Stimulated activated CD8-positive, alpha-beta memory T cell treated with anti-CD3 and anti-CD28 coated beads, Interleukin-15, amount 100 ng/mL, for 4 hours (primary cell): ENCODE measurements at regions not wholly inside any gene's neighbourhood (a gene's known extent, or its start where the extent isn't known, plus 50 kb on each side); places are given as distances from the start of the nearest gene placed in this dataset.
"Not testable (repeated sequence)": the region's sequence is repeated elsewhere in the genome, so short reads cannot be mapped to it uniquely, and the experiment has no call there.

Experiments used
- DNase-seq, 2 donors: peaks; one replicate each; pipeline ENCODE4 v3.0.0-alpha.2; 2020; ENCODE audit warnings: low read depth in 2 of 2

- DNase-seq = no peak
Observed at GRCh38 chr2:238750212-238750904, 97.5 kb upstream of the TWIST2 start.

GRCh38 chr2:238754259-238754658 is 93.6 kb upstream of the TWIST2 start:
- no peak for DNase-seq

- no peak for DNase-seq
Observed at GRCh38 chr2:238761868-238762267, 86.0 kb upstream of the TWIST2 start.

- no peak for DNase-seq
Observed at GRCh38 chr2:238763471-238763995, 84.4 kb upstream of the TWIST2 start.

- no peak for DNase-seq
Observed at GRCh38 chr2:238765590-238765989, 82.3 kb upstream of the TWIST2 start.

GRCh38 chr2:238771218-238771617 is 76.7 kb upstream of the TWIST2 start:
- no peak for DNase-seq

- DNase-seq = no peak
Observed at GRCh38 chr2:238771639-238772038, 76.2 kb upstream of the TWIST2 start.

GRCh38 chr2:238772635-238773297 is 75.1 kb upstream of the TWIST2 start:
- no peak for DNase-seq

GRCh38 chr2:238773472-238773871 is 74.4 kb upstream of the TWIST2 start:
- DNase-seq = no peak

GRCh38 chr2:238774071-238774470 is 73.8 kb upstream of the TWIST2 start:
- DNase-seq = no peak

GRCh38 chr2:238774980-238775509 is 72.8 kb upstream of the TWIST2 start:
- no peak for DNase-seq

- no peak for DNase-seq
Observed at GRCh38 chr2:238775591-238775990, 72.3 kb upstream of the TWIST2 start.

GRCh38 chr2:238776003-238776760 is 71.7 kb upstream of the TWIST2 start:
- DNase-seq = no peak

GRCh38 chr2:238776761-238777046 is 71.2 kb upstream of the TWIST2 start:
- DNase-seq = not testable (repeated sequence)

GRCh38 chr2:238777369-238778067 is 70.4 kb upstream of the TWIST2 start:
- DNase-seq = no peak

GRCh38 chr2:238784671-238785527 is 63.0 kb upstream of the TWIST2 start:
- peak; percentile 13 to 16 for DNase-seq

- no peak for DNase-seq
Observed at GRCh38 chr2:238785528-238785860, 62.4 kb upstream of the TWIST2 start.

GRCh38 chr2:238786379-238786778 is 61.5 kb upstream of the TWIST2 start:
- no peak for DNase-seq

GRCh38 chr2:238786792-238787490 is 60.9 kb upstream of the TWIST2 start:
- DNase-seq = no peak

GRCh38 chr2:238787501-238787900 is 60.4 kb upstream of the TWIST2 start:
- DNase-seq = no peak
